Panc1 (cell line): ENCODE measurements at regions not wholly inside any gene's neighbourhood (a gene's known extent, or its start where the extent isn't known, plus 50 kb on each side); places are given as distances from the start of the nearest gene placed in this dataset.

Source experiments
- ATAC-seq: fragments of 200-7000 bp; cut with Tn5 transposase; 2 replicates; pipeline ENCODE4 v1.9.1; 2020; ENCODE audit warnings: mild to moderate bottlenecking, moderate library complexity
- BruUV-seq: library from RNA; stranded (reverse); fragments of 400-500 nt; replicated peaks from 2 replicates; lab custom pipeline; 2021; lab: Mats Ljungman, UMichigan
- CTCF ChIA-PET: fragments of 300-600 bp; sonication (Branson Sonifier 250); formaldehyde crosslinking; loops from one replicate; lab custom pipeline; 2022; ENCODE audit warnings: antibody characterized with exemption; lab: Charles Lee
- POLR2A ChIA-PET: fragments of 300-600 bp; sonication (Branson Sonifier 250); formaldehyde crosslinking; loops from one replicate; lab custom pipeline; 2022; ENCODE audit warnings: antibody characterized with exemption; lab: Charles Lee
- DNase-seq: peaks from one replicate; pipeline ENCODE4 v3.0.0-alpha.2; 2010; ENCODE audit warnings: low read depth, low spot score
- H3K27ac ChIP-seq: 2 replicates; pipeline ENCODE4 v1.5.1; 2011; ENCODE audit warnings: mild to moderate bottlenecking, low read length, inconsistent platforms
- H3K27me3 ChIP-seq: fragments of 200-500 bp; sonication (Bioruptor generic); 2 replicates; pipeline ENCODE4 v1.6.0; 2014; ENCODE audit warnings: low read length, inconsistent platforms; ENCODE audit not compliant: control insufficient read depth, insufficient read depth
- H3K36me3 ChIP-seq: fragments of 200-500 bp; sonication (Bioruptor generic); 2 replicates; pipeline ENCODE4 v1.5.1; 2014; ENCODE audit warnings: inconsistent platforms, mild to moderate bottlenecking, low read length, moderate library complexity; ENCODE audit not compliant: control insufficient read depth, insufficient read depth
- H3K4me1 ChIP-seq: 2 replicates; pipeline ENCODE4 v1.5.1; 2011; ENCODE audit warnings: inconsistent platforms, mild to moderate bottlenecking, low read length, moderate library complexity; ENCODE audit not compliant: control insufficient read depth, insufficient read depth
- H3K4me3 ChIP-seq, 2 experiments: 2 replicates each; pipeline ENCODE4 v1.5.1; 2011 to 2012; ENCODE audit warnings: low read depth in 2 of 2, low read length in 2 of 2, mild to moderate bottlenecking in 2 of 2, inconsistent platforms in 1 of 2, moderate library complexity in 1 of 2
- H3K9me3 ChIP-seq: fragments of 200-500 bp; sonication (Bioruptor generic); 2 replicates; pipeline ENCODE4 v1.5.1; 2014; ENCODE audit warnings: low read depth, mild to moderate bottlenecking, inconsistent platforms, low read length, moderate library complexity; ENCODE audit not compliant: control insufficient read depth, insufficient read depth
- CTCF ChIP-seq: fragments of 450-650 bp; IDR thresholded peaks from 2 replicates; pipeline ENCODE4 v1.5.1; 2017; ENCODE audit warnings: mild to moderate bottlenecking
- POLR2AphosphoS5 ChIP-seq: IDR thresholded peaks from 2 replicates; pipeline ENCODE4 v1.6.1; 2012; ENCODE audit warnings: mild to moderate bottlenecking, low read depth, low read length, moderate library complexity
- SIN3A ChIP-seq: IDR thresholded peaks from 2 replicates; pipeline ENCODE4 v1.6.1; 2012; ENCODE audit warnings: low read depth, mild to moderate bottlenecking, low read length, moderate library complexity, borderline replicate concordance; ENCODE audit not compliant: insufficient read depth
- TCF7L2 ChIP-seq: IDR thresholded peaks from 2 replicates; pipeline ENCODE4 v1.6.1; 2011; ENCODE audit warnings: mild to moderate bottlenecking, low read depth, low read length, inconsistent platforms
- in situ Hi-C: cut with HindIII; loops from 2 replicates; pipeline ENCODE4 v1.10.0; 2016; ENCODE audit warnings: low sequenced_read_pairs, low pct_unique_long_range_greater_than_20kb
- intact Hi-C: fragments of 100-400 bp; cut with micrococcal nuclease; formaldehyde crosslinking; loops from one replicate; pipeline ENCODE4 v1.10.0; 2022; ENCODE audit not compliant: unreplicated experiment
- TF ChIP-seq, protein P1 (sequence below), 2 experiments: IDR thresholded peaks; 2 replicates each; pipeline ENCODE4 v1.6.1; 2011 to 2012; ENCODE audit warnings: low read depth in 2 of 2, control low read depth in 1 of 2, low read length in 1 of 2, mild to moderate bottlenecking in 1 of 2, moderate library complexity in 1 of 2; ENCODE audit not compliant: insufficient read depth in 1 of 2

- no TSS peak for BruUV-seq
- ChIA-PET CTCF (no interaction called here), POLR2A (no interaction called here)
- no peaks in the 10 kb centered on the region for H3K27me3 ChIP-seq
- no peaks in the 10 kb centered on the region for H3K4me1 ChIP-seq
- in situ Hi-C loops (no loop called here), intact Hi-C loops (no loop called here)
- ATAC-seq (no peak), DNase-seq (no peak)
- no peaks in the 10 kb centered on the region for H3K9me3 ChIP-seq
- H3K36me3 ChIP-seq = no peaks in the 10 kb centered on the region
- H3K4me3 ChIP-seq = no peak overlapping the region
- no peak for TF ChIP-seq CTCF
- TF ChIP-seq POLR2AphosphoS5 = no peak
- TF ChIP-seq SIN3A = no peak
- no peak overlapping the region for H3K27ac ChIP-seq
Measured at GRCh38 chr7:117970801-117971200, 97.6 kb upstream of the CTTNBP2 start.

- no peaks in the 10 kb centered on the region for H3K4me1 ChIP-seq
- H3K27me3 ChIP-seq = no peaks in the 10 kb centered on the region
- TF ChIP-seq CTCF = no peak
- TF ChIP-seq, protein P1, sequence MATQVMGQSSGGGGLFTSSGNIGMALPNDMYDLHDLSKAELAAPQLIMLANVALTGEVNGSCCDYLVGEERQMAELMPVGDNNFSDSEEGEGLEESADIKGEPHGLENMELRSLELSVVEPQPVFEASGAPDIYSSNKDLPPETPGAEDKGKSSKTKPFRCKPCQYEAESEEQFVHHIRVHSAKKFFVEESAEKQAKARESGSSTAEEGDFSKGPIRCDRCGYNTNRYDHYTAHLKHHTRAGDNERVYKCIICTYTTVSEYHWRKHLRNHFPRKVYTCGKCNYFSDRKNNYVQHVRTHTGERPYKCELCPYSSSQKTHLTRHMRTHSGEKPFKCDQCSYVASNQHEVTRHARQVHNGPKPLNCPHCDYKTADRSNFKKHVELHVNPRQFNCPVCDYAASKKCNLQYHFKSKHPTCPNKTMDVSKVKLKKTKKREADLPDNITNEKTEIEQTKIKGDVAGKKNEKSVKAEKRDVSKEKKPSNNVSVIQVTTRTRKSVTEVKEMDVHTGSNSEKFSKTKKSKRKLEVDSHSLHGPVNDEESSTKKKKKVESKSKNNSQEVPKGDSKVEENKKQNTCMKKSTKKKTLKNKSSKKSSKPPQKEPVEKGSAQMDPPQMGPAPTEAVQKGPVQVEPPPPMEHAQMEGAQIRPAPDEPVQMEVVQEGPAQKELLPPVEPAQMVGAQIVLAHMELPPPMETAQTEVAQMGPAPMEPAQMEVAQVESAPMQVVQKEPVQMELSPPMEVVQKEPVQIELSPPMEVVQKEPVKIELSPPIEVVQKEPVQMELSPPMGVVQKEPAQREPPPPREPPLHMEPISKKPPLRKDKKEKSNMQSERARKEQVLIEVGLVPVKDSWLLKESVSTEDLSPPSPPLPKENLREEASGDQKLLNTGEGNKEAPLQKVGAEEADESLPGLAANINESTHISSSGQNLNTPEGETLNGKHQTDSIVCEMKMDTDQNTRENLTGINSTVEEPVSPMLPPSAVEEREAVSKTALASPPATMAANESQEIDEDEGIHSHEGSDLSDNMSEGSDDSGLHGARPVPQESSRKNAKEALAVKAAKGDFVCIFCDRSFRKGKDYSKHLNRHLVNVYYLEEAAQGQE (IDR thresholded peaks at IDR 0.05; ENCODE audit: insufficient read depth in 1 of 2, low read depth in 2 of 2, low read length in 1 of 2) = no peak
- TF ChIP-seq TCF7L2 = no peak
- TF ChIP-seq POLR2AphosphoS5 = no peak
- TF ChIP-seq SIN3A = no peak
- ATAC-seq (no peak), DNase-seq (no peak)
- H3K27ac ChIP-seq = no peak overlapping the region
- no peaks in the 10 kb centered on the region for H3K36me3 ChIP-seq
- no TSS peak for BruUV-seq
- in situ Hi-C loops (no loop called here), intact Hi-C loops (no loop called here)
- no peak overlapping the region for H3K4me3 ChIP-seq
- ChIA-PET POLR2A (no interaction called here), CTCF (no interaction called here)
- H3K9me3 ChIP-seq = no peaks in the 10 kb centered on the region
Measured at GRCh38 chr7:117971556-117972244, 98.5 kb upstream of the CTTNBP2 start.
